ENCODE measurements at regions not wholly inside any gene's neighbourhood (a gene's known extent, or its start where the extent isn't known, plus 50 kb on each side); places are given as distances from the start of the nearest gene placed in this dataset.
"Not testable (repeated sequence)": the region's sequence is repeated elsewhere in the genome, so short reads cannot be mapped to it uniquely, and the experiment has no call there.

DNA sequence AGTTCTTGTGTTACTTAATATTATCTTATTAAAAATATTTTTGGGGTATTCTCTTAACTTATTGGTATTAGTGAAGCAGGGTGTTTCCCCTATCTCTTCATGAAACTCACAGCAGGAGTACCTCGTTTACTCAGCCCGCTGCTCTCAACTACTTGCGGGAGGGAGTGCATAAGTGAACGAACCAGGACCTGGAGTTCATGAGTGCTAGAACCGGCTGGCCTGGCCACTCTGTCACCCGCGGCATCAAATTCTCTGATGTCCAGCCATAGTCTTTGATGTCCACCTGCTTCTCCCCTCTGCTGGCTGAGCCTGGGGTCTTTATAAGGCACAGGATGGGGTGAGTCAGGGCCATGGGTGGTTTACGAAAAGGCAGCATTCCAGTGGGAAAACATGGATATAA lies 216.7 kb upstream of the ANO5 start:
- Histone ChIP-seq H3K27me3 (replicated peaks; ENCODE audit: insufficient read depth) (no peaks in the 10 kb centered on the region), H3K9me3 (no peaks in the 10 kb centered on the region), H3K4me3 (no peak overlapping the region), H3K4me1 (replicated peaks) (no peaks in the 10 kb centered on the region), H3K36me3 (no peaks in the 10 kb centered on the region), H3K27ac (no peak overlapping the region)
- no peak for DNase-seq (ENCODE audit: low spot score)
- WGBS = 80% methylated on average over 8 of the region's 8 CpGs
- intact Hi-C loops (cut with DNase I) = no loop called here
- no peak for TF ChIP-seq POLR2A (IDR thresholded peaks at IDR 0.05)
- TF ChIP-seq POLR2AphosphoS5 (IDR thresholded peaks at IDR 0.05) = no peak
- TF ChIP-seq, protein P1, sequence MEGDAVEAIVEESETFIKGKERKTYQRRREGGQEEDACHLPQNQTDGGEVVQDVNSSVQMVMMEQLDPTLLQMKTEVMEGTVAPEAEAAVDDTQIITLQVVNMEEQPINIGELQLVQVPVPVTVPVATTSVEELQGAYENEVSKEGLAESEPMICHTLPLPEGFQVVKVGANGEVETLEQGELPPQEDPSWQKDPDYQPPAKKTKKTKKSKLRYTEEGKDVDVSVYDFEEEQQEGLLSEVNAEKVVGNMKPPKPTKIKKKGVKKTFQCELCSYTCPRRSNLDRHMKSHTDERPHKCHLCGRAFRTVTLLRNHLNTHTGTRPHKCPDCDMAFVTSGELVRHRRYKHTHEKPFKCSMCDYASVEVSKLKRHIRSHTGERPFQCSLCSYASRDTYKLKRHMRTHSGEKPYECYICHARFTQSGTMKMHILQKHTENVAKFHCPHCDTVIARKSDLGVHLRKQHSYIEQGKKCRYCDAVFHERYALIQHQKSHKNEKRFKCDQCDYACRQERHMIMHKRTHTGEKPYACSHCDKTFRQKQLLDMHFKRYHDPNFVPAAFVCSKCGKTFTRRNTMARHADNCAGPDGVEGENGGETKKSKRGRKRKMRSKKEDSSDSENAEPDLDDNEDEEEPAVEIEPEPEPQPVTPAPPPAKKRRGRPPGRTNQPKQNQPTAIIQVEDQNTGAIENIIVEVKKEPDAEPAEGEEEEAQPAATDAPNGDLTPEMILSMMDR (IDR thresholded peaks at IDR 0.05) = no peak

DNA sequence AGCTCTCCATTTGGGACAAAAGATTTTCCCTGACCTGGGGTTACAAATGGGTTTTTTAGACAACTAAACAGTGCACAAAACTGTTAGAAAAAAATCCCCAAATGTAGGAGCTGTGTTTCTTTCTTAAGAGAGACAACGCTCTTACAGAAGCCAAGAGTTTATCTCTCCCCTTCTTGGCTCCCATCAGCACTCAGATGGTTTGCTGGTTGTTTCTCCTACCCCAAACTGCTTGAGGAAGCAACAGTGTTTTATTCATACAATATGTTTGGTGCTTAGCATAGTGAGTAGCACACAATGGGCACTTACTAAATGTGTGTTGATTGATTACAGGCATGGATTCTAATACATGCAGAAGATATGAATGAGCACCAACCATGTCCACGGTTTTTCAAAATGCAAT lies 209.5 kb upstream of the ANO5 start:
- no peaks in the 10 kb centered on the region for H3K4me1 ChIP-seq (replicated peaks)
- TF ChIP-seq, protein P1 (IDR thresholded peaks at IDR 0.05) = no peak
- TF ChIP-seq POLR2A (IDR thresholded peaks at IDR 0.05) (no peak), POLR2AphosphoS5 (IDR thresholded peaks at IDR 0.05) (no peak)
- no peaks in the 10 kb centered on the region for H3K27me3 ChIP-seq (replicated peaks; ENCODE audit: insufficient read depth)
- no peak overlapping the region for H3K4me3 ChIP-seq
- no peak for DNase-seq (ENCODE audit: low spot score)
- H3K9me3 ChIP-seq = no peaks in the 10 kb centered on the region
- H3K36me3 ChIP-seq = no peaks in the 10 kb centered on the region
- intact Hi-C loops (cut with DNase I) = no loop called here
- 84% methylated on average over 2 of the region's 2 CpGs for WGBS
- no peak overlapping the region for H3K27ac ChIP-seq

DNA sequence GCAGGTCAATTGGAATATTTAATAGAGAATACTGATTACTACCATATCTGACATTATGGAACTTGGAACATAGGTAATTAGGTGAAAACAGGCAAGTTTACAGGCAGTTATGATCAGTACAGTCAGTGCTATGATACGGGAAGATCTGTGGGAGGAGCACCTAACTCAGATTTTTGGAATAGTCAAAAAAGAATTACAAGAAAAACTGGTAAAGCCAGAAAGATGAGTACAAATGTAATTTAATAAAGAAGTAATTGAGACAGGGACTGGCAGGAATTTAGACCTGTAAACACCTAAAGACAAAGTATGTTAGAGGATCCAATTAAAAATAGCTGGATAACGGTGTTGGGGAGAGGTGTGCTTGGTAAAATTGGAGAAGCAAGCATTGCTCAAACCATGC lies 206.5 kb upstream of the ANO5 start:
- no peak for DNase-seq (ENCODE audit: low spot score)
- Histone ChIP-seq H3K4me1 (replicated peaks) (no peaks in the 10 kb centered on the region), H3K9me3 (no peaks in the 10 kb centered on the region), H3K27me3 (replicated peaks; ENCODE audit: insufficient read depth) (no peaks in the 10 kb centered on the region), H3K36me3 (no peaks in the 10 kb centered on the region), H3K4me3 (no peak overlapping the region), H3K27ac (no peak overlapping the region)
- TF ChIP-seq POLR2AphosphoS5 (IDR thresholded peaks at IDR 0.05) (no peak), POLR2A (IDR thresholded peaks at IDR 0.05) (no peak)
- TF ChIP-seq, protein P1 (IDR thresholded peaks at IDR 0.05) = no peak
- 45% methylated on average over 2 of the region's 2 CpGs for WGBS
- intact Hi-C loops (cut with DNase I) = no loop called here

DNA sequence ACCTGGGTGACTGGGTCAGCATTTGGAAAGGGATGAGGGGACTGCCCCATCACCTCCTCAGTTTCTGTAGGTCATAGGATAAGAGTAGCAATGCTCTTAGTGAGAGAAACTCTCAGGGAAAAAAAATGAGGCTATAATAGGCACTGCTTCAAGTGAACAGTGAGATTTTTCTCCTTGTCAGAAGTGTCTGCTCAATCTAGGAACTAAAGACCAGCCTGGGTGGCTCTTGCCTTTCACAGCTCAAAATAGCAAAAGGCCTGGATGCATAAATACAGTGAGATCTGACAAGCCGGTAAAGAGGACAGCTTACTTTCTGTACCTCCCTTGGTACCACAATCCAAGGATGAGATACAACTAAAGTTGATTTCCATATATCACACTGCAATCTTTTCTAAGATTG lies 205.6 kb upstream of the ANO5 start:
- DNase-seq (ENCODE audit: low spot score) = no peak
- Histone ChIP-seq H3K9me3 (no peaks in the 10 kb centered on the region), H3K4me3 (no peak overlapping the region), H3K36me3 (no peaks in the 10 kb centered on the region), H3K4me1 (replicated peaks) (no peaks in the 10 kb centered on the region), H3K27ac (no peak overlapping the region), H3K27me3 (replicated peaks; ENCODE audit: insufficient read depth) (no peaks in the 10 kb centered on the region)
- WGBS = 79% methylated on average over 1 of the region's 1 CpG
- intact Hi-C loops (cut with DNase I) = no loop called here
- TF ChIP-seq POLR2A (IDR thresholded peaks at IDR 0.05) = no peak
- no peak for TF ChIP-seq POLR2AphosphoS5 (IDR thresholded peaks at IDR 0.05)
- TF ChIP-seq, protein P1 (IDR thresholded peaks at IDR 0.05) = no peak

DNA sequence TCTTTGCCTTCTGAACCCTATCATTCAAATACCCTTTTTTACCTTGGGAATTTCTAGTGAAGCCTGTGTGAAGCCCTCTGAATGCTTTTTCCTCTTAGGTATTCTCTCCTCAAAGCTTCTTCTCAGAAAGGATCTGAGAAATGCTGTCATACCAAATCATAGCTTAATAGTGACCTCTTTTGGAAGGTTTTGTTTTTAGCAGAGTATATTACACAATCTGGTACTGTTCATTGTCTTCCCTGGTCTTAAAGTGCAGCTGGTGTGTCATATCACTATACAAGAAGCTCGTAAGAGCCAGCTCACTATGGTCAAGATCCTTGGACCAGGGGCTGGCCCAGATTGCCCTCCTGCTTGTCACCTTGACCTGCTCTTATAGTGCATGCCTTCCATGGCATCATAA lies 204.4 kb upstream of the ANO5 start:
- Histone ChIP-seq H3K9me3 (no peaks in the 10 kb centered on the region), H3K27ac (no peak overlapping the region), H3K4me1 (replicated peaks) (no peaks in the 10 kb centered on the region), H3K4me3 (no peak overlapping the region), H3K27me3 (replicated peaks; ENCODE audit: insufficient read depth) (no peaks in the 10 kb centered on the region), H3K36me3 (no peaks in the 10 kb centered on the region)
- DNase-seq (ENCODE audit: low spot score) = no peak
- intact Hi-C loops (cut with DNase I) = loop anchor here (2.0 kb wide), 1 partner anchor 1340 kb away; no protein-coding TSS in a partner anchor
- TF ChIP-seq POLR2AphosphoS5 (IDR thresholded peaks at IDR 0.05) = no peak
- TF ChIP-seq, protein P1 (IDR thresholded peaks at IDR 0.05) = no peak
- no peak for TF ChIP-seq POLR2A (IDR thresholded peaks at IDR 0.05)
- WGBS = 48% methylated on average over 1 of the region's 1 CpG

DNA sequence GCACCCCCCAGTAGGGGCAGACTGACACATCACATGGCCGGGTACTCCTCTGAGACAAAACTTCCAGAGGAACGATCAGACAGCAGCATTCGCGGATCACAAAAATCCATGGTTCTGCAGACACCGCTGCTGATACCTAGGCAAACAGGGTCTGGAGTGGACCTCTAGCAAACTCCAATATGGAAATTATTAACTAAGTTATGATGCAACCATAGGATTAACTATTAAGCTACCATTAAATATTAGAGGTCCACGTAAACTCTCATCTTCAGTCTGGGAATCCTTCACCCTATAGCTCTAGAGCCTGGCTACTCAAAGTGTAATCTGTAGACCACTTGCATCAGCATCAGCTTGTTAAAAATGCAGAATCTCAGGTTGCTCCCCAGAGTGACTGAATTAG lies 191.1 kb upstream of the ANO5 start:
- H3K9me3 ChIP-seq; H3K36me3 ChIP-seq; H3K27me3 ChIP-seq (replicated peaks; ENCODE audit: insufficient read depth); H3K4me3 ChIP-seq; H3K27ac ChIP-seq; DNase-seq (ENCODE audit: low spot score); intact Hi-C loops (cut with DNase I); H3K4me1 ChIP-seq (replicated peaks): not testable (repeated sequence)
- 98% methylated on average over 6 of the region's 6 CpGs for WGBS
